Endothelial cell of hepatic sinusoid (primary cell): ENCODE measurements at regions not wholly inside any gene's neighbourhood (a gene's known extent, or its start where the extent isn't known, plus 50 kb on each side); places are given as distances from the start of the nearest gene placed in this dataset.

ENCODE experiments used
- in situ Hi-C: cut with HindIII; loops from 2 replicates; pipeline ENCODE4 v1.10.0; 2017; ENCODE audit warnings: low sequenced_read_pairs

GRCh38 chr3:111471831-111472230 lies 70.2 kb upstream of the CD96 start:
- in situ Hi-C loops: no loop called here

GRCh38 chr3:111472556-111472955 lies 69.4 kb upstream of the CD96 start:
- in situ Hi-C loops: no loop called here

GRCh38 chr3:111473550-111473949 lies 68.4 kb upstream of the CD96 start:
- in situ Hi-C loops: no loop called here

GRCh38 chr3:111476701-111477100 lies 65.3 kb upstream of the CD96 start:
- in situ Hi-C loops: no loop called here

- in situ Hi-C loops: no loop called here
Measured at GRCh38 chr3:111480091-111480490, 61.9 kb upstream of the CD96 start.

- in situ Hi-C loops: no loop called here
Measured at GRCh38 chr3:111481551-111481950, 60.4 kb upstream of the CD96 start.

- in situ Hi-C loops: no loop called here
Measured at GRCh38 chr3:111482574-111482973, 59.4 kb upstream of the CD96 start.

- in situ Hi-C loops: no loop called here
Measured at GRCh38 chr3:111485086-111485485, 56.9 kb upstream of the CD96 start.
